ENCODE measurements at regions not wholly inside any gene's neighbourhood (a gene's known extent, or its start where the extent isn't known, plus 50 kb on each side); places are given as distances from the start of the nearest gene placed in this dataset.
A peak's percentile ranks its signal among the peaks of the same experiment; 100 is the strongest.
"Not testable (repeated sequence)": the region's sequence is repeated elsewhere in the genome, so short reads cannot be mapped to it uniquely, and the experiment has no call there.

DNA sequence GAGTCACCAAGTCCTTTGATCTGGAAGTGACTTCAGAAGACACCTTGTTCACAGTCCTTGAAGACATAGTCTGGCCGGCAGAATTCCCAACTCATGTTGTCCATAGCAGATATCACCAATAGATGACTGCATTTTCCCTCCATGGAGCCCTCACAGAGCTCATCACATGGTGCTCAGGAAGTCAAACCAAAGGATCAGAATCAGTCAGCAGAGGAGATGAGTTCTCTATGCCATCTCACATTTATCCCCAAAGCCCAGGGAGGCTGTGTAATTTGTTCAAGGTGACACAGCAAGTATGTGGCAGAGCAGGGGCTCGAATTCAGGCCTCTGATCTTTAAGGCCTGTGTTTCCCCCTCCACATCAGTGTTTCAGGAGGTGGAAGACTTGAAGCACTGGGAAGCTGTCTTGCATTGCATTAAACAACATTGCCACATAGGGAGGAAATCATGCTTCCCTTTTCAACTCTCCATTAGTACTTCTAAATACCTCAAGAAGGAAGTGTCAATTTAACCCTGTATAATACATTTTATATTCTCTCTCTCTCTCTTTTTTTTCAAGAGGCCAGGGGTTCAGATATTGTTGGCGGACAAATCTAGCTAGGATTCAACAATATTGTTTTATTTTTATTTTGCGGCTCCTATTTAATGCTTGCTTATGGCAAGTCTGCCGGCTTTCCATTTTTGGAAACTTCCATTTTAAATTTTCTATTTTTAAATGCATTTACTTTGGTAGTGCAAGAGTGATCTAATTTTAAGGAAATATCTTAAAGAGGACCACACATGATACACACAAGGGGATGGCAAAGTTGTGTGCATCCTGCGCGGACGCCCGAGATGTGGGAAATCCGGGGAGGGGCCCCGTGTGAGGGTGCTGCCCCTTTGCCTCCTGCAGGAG is 61.9 kb downstream of the NPIPB5 start:
- not testable (repeated sequence) for H3K27me3 ChIP-seq (ENCODE audit: control insufficient read depth, insufficient read depth, low read length); H3K4me3 ChIP-seq (ENCODE audit: low read depth, low read length); H3K36me3 ChIP-seq (ENCODE audit: control insufficient read depth, insufficient read depth, low read length); DNase-seq (ENCODE audit: low read depth)

DNA sequence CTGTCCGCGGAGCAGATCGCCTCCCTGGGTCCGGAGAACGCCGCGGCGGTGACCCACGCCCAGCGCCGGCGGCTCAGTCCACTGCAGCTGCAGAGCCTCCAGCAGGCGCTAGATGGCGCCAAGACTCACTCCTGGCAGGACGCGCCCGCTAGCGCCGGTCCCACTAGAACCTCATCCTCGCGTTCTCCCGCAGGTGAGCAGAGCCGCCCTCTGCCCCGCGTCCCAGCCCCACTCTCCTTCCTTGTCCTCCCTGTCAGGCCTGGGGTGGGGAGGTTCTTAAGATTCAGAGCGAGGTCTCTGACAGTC is 62.5 kb downstream of the NPIPB5 start:
- H3K27me3 ChIP-seq (ENCODE audit: control insufficient read depth, insufficient read depth, low read length); DNase-seq (ENCODE audit: low read depth); H3K4me3 ChIP-seq (ENCODE audit: low read depth, low read length); H3K36me3 ChIP-seq (ENCODE audit: control insufficient read depth, insufficient read depth, low read length): not testable (repeated sequence)

DNA sequence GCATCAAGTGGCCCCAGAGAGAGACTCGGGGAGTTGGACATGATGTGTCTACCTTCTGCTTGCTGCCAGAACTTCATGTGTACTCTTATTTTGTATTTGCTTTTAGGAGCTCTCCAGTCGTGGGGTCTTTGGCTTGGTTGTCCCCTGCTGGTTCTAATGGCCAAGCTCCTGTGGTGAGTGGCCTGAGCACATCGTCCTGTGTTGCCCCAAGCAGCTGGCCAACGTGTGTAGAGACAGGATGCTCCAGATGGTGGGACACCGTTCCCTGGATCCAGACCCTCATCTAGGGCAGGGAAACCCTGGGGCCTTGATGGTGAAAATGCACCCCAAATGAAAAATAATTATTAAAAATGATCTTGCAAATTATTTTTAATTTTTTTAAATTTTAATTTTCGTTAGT is 65.8 kb downstream of the NPIPB5 start:
- not testable (repeated sequence) for H3K27me3 ChIP-seq (ENCODE audit: control insufficient read depth, insufficient read depth, low read length); H3K4me3 ChIP-seq (ENCODE audit: low read depth, low read length); DNase-seq (ENCODE audit: low read depth); H3K36me3 ChIP-seq (ENCODE audit: control insufficient read depth, insufficient read depth, low read length)

GRCh38 chr16:22583195-22583594 is 72.5 kb downstream of the NPIPB5 start:
- not testable (repeated sequence) for DNase-seq (ENCODE audit: low read depth); H3K27me3 ChIP-seq (ENCODE audit: control insufficient read depth, insufficient read depth, low read length); H3K36me3 ChIP-seq (ENCODE audit: control insufficient read depth, insufficient read depth, low read length); H3K4me3 ChIP-seq (ENCODE audit: low read depth, low read length)

GRCh38 chr16:22584459-22584858 is 73.8 kb downstream of the NPIPB5 start:
- H3K27me3 ChIP-seq (ENCODE audit: control insufficient read depth, insufficient read depth, low read length); DNase-seq (ENCODE audit: low read depth); H3K4me3 ChIP-seq (ENCODE audit: low read depth, low read length); H3K36me3 ChIP-seq (ENCODE audit: control insufficient read depth, insufficient read depth, low read length): not testable (repeated sequence)

- not testable (repeated sequence) for DNase-seq (ENCODE audit: low read depth); H3K27me3 ChIP-seq (ENCODE audit: control insufficient read depth, insufficient read depth, low read length); H3K4me3 ChIP-seq (ENCODE audit: low read depth, low read length); H3K36me3 ChIP-seq (ENCODE audit: control insufficient read depth, insufficient read depth, low read length)
These were observed 74.2 kb downstream of the NPIPB5 start for GRCh38 chr16:22584941-22585340.

GRCh38 chr16:22585431-22585830 is 74.7 kb downstream of the NPIPB5 start:
- not testable (repeated sequence) for H3K4me3 ChIP-seq (ENCODE audit: low read depth, low read length); H3K27me3 ChIP-seq (ENCODE audit: control insufficient read depth, insufficient read depth, low read length); H3K36me3 ChIP-seq (ENCODE audit: control insufficient read depth, insufficient read depth, low read length)
- DNase-seq (ENCODE audit: low read depth): peak; percentile 29

- H3K27me3 ChIP-seq (ENCODE audit: control insufficient read depth, insufficient read depth, low read length); H3K4me3 ChIP-seq (ENCODE audit: low read depth, low read length); DNase-seq (ENCODE audit: low read depth); H3K36me3 ChIP-seq (ENCODE audit: control insufficient read depth, insufficient read depth, low read length): not testable (repeated sequence)
These were observed 76.0 kb downstream of the NPIPB5 start for GRCh38 chr16:22586732-22587131.

GRCh38 chr16:22589757-22590156 is 79.1 kb downstream of the NPIPB5 start:
- DNase-seq (ENCODE audit: low read depth); H3K27me3 ChIP-seq (ENCODE audit: control insufficient read depth, insufficient read depth, low read length); H3K36me3 ChIP-seq (ENCODE audit: control insufficient read depth, insufficient read depth, low read length); H3K4me3 ChIP-seq (ENCODE audit: low read depth, low read length): not testable (repeated sequence)

- DNase-seq (ENCODE audit: low read depth); H3K36me3 ChIP-seq (ENCODE audit: control insufficient read depth, insufficient read depth, low read length); H3K4me3 ChIP-seq (ENCODE audit: low read depth, low read length); H3K27me3 ChIP-seq (ENCODE audit: control insufficient read depth, insufficient read depth, low read length): not testable (repeated sequence)
These were observed 85.9 kb downstream of the NPIPB5 start for GRCh38 chr16:22596445-22597045.

- H3K4me3 ChIP-seq (ENCODE audit: low read depth, low read length); H3K27me3 ChIP-seq (ENCODE audit: control insufficient read depth, insufficient read depth, low read length); DNase-seq (ENCODE audit: low read depth); H3K36me3 ChIP-seq (ENCODE audit: control insufficient read depth, insufficient read depth, low read length): not testable (repeated sequence)
These were observed 93.1 kb downstream of the NPIPB5 start for GRCh38 chr16:22603744-22604143.

GRCh38 chr16:22606619-22607018 is 95.9 kb downstream of the NPIPB5 start:
- DNase-seq (ENCODE audit: low read depth); H3K27me3 ChIP-seq (ENCODE audit: control insufficient read depth, insufficient read depth, low read length); H3K4me3 ChIP-seq (ENCODE audit: low read depth, low read length); H3K36me3 ChIP-seq (ENCODE audit: control insufficient read depth, insufficient read depth, low read length): not testable (repeated sequence)

GRCh38 chr16:22609798-22610197 is 99.1 kb downstream of the NPIPB5 start:
- H3K27me3 ChIP-seq (ENCODE audit: control insufficient read depth, insufficient read depth, low read length); DNase-seq (ENCODE audit: low read depth); H3K36me3 ChIP-seq (ENCODE audit: control insufficient read depth, insufficient read depth, low read length); H3K4me3 ChIP-seq (ENCODE audit: low read depth, low read length): not testable (repeated sequence)

- not testable (repeated sequence) for DNase-seq (ENCODE audit: low read depth); H3K36me3 ChIP-seq (ENCODE audit: control insufficient read depth, insufficient read depth, low read length); H3K27me3 ChIP-seq (ENCODE audit: control insufficient read depth, insufficient read depth, low read length); H3K4me3 ChIP-seq (ENCODE audit: low read depth, low read length)
These were observed 100.4 kb downstream of the NPIPB5 start for GRCh38 chr16:22611128-22611527.
